Ascending aorta (tissue), 2 donors: ENCODE measurements at regions not wholly inside any gene's neighbourhood (a gene's known extent, or its start where the extent isn't known, plus 50 kb on each side); places are given as distances from the start of the nearest gene placed in this dataset.

Experiments
- DNase-seq, 2 donors: peaks; one replicate each; pipeline ENCODE4 v3.0.0-alpha.2; 2019; ENCODE audit warnings: low spot score in 2 of 2
- H3K27ac ChIP-seq, 2 donors: fragments of 200-600 bp; sonication (generic); one replicate each; pipeline ENCODE4 v1.5.1; 2016 to 2017; ENCODE audit warnings: mild to moderate bottlenecking in 1 of 2
- H3K27me3 ChIP-seq: fragments of 200-600 bp; sonication (generic); one replicate; pipeline ENCODE4 v1.5.1; 2017
- H3K36me3 ChIP-seq, 2 donors: fragments of 200-600 bp; sonication (generic); one replicate each; pipeline ENCODE4 v1.5.1; 2016
- H3K4me1 ChIP-seq, 2 donors: fragments of 200-600 bp; sonication (generic); one replicate each; pipeline ENCODE4 v1.5.1; 2016 to 2017; ENCODE audit warnings: mild to moderate bottlenecking in 1 of 2
- H3K4me3 ChIP-seq, 2 donors: fragments of 200-600 bp; sonication (generic); one replicate each; pipeline ENCODE4 v1.5.1; 2016 to 2017; ENCODE audit warnings: mild to moderate bottlenecking in 1 of 2
- H3K9me3 ChIP-seq, 2 donors: fragments of 200-600 bp; sonication (generic); one replicate each; pipeline ENCODE4 v1.5.1; 2016
- CTCF ChIP-seq, 3 experiments: fragments of 200-600 bp in 2 of 3; fragments of 450-650 bp in 1 of 3; sonication (generic) in 2 of 3; IDR thresholded peaks; one replicate each; pipeline ENCODE4 v1.5.1; 2016 to 2019; ENCODE audit warnings: antibody characterized with exemption in 3 of 3, mild to moderate bottlenecking in 1 of 3, moderate library complexity in 1 of 3
- intact Hi-C: fragments of 100-400 bp; cut with DNase I; formaldehyde crosslinking; loops from one replicate; pipeline ENCODE4 v1.15.1; 2023

GRCh38 chr7:41167836-41168235 lies 535.1 kb downstream of the INHBA start:
- H3K36me3 ChIP-seq = no peaks in the 10 kb centered on the region
- TF ChIP-seq CTCF (IDR thresholded peaks at IDR 0.05) = no peak
- no peak overlapping the region for H3K27ac ChIP-seq
- H3K27me3 ChIP-seq = no peaks in the 10 kb centered on the region
- H3K4me3 ChIP-seq = no peak overlapping the region
- no peaks in the 10 kb centered on the region for H3K4me1 ChIP-seq
- no peak for DNase-seq
- intact Hi-C loops = no loop called here
- no peaks in the 10 kb centered on the region for H3K9me3 ChIP-seq

- Histone ChIP-seq H3K27me3 (no peaks in the 10 kb centered on the region), H3K4me3 (no peak overlapping the region), H3K9me3 (peaks cover 7 to 11% of the 10 kb centered on the region in 2 donors), H3K4me1 (no peaks in the 10 kb centered on the region), H3K36me3 (no peaks in the 10 kb centered on the region), H3K27ac (no peak overlapping the region)
- no peak for DNase-seq
- no peak for TF ChIP-seq CTCF (IDR thresholded peaks at IDR 0.05)
- intact Hi-C loops = no loop called here
These were observed 538.5 kb downstream of the INHBA start for GRCh38 chr7:41164440-41164839.

GRCh38 chr7:41163991-41164390 lies 538.9 kb downstream of the INHBA start:
- intact Hi-C loops = no loop called here
- DNase-seq = no peak
- no peak overlapping the region for H3K4me3 ChIP-seq
- H3K36me3 ChIP-seq = no peaks in the 10 kb centered on the region
- H3K27me3 ChIP-seq = no peaks in the 10 kb centered on the region
- no peaks in the 10 kb centered on the region for H3K4me1 ChIP-seq
- H3K27ac ChIP-seq = no peak overlapping the region
- H3K9me3 ChIP-seq = peaks cover 7 to 11% of the 10 kb centered on the region in 2 donors
- no peak for TF ChIP-seq CTCF (IDR thresholded peaks at IDR 0.05)

- no peaks in the 10 kb centered on the region for H3K4me1 ChIP-seq
- no peaks in the 10 kb centered on the region for H3K36me3 ChIP-seq
- H3K27me3 ChIP-seq = no peaks in the 10 kb centered on the region
- no peak for DNase-seq
- TF ChIP-seq CTCF (IDR thresholded peaks at IDR 0.05) = no peak
- intact Hi-C loops = no loop called here
- H3K4me3 ChIP-seq = no peak overlapping the region
- H3K27ac ChIP-seq = no peak overlapping the region
- peaks cover 7 to 11% of the 10 kb centered on the region in 2 donors for H3K9me3 ChIP-seq
These were observed 540.3 kb downstream of the INHBA start for GRCh38 chr7:41162612-41163011.

- H3K27ac ChIP-seq = no peak overlapping the region
- DNase-seq = no peak
- intact Hi-C loops = no loop called here
- H3K4me3 ChIP-seq = no peak overlapping the region
- H3K27me3 ChIP-seq = no peaks in the 10 kb centered on the region
- H3K9me3 ChIP-seq = peaks cover 7 to 11% of the 10 kb centered on the region in 2 donors
- H3K4me1 ChIP-seq = no peaks in the 10 kb centered on the region
- H3K36me3 ChIP-seq = no peaks in the 10 kb centered on the region
- TF ChIP-seq CTCF (IDR thresholded peaks at IDR 0.05) = no peak
These were observed 541.8 kb downstream of the INHBA start for GRCh38 chr7:41161041-41161587.

GRCh38 chr7:41156268-41156667 lies 546.6 kb downstream of the INHBA start:
- Histone ChIP-seq H3K4me3 (no peak overlapping the region), H3K9me3 (peaks cover 7 to 11% of the 10 kb centered on the region in 2 donors), H3K27ac (no peak overlapping the region), H3K4me1 (no peaks in the 10 kb centered on the region), H3K36me3 (no peaks in the 10 kb centered on the region), H3K27me3 (no peaks in the 10 kb centered on the region)
- no peak for DNase-seq
- TF ChIP-seq CTCF (IDR thresholded peaks at IDR 0.05) = no peak
- intact Hi-C loops = no loop called here
